Stomach (tissue), 8 donors: ENCODE measurements at regions not wholly inside any gene's neighbourhood (a gene's known extent, or its start where the extent isn't known, plus 50 kb on each side); places are given as distances from the start of the nearest gene placed in this dataset.

Experiments
- DNase-seq, 2 donors: peaks; one replicate each; pipeline versions ENCODE4 v3.0.0 to v3.0.0-alpha.2; 2013 to 2019
- H3K27ac ChIP-seq, 5 donors: fragments of 200-600 bp in 4 of 5; sonication (generic) in 4 of 5; one replicate each; pipeline ENCODE4 v1.5.1; 2013 to 2019; ENCODE audit warnings: mild to moderate bottlenecking in 1 of 5, moderate library complexity in 1 of 5
- H3K27me3 ChIP-seq, 3 donors: fragments of 200-600 bp; sonication (generic); one replicate each; pipeline ENCODE4 v1.5.1; 2017 to 2019; ENCODE audit warnings: mixed run types in 1 of 3
- H3K36me3 ChIP-seq, 4 donors: fragments of 200-600 bp; sonication (generic); 1 replicate in 3 of 4; 2 replicates in 1 of 4; pipeline ENCODE4 v1.5.1; 2016 to 2019
- H3K4me1 ChIP-seq, 4 donors: fragments of 200-600 bp; sonication (generic); one replicate each; pipeline ENCODE4 v1.5.1; 2016 to 2019
- H3K4me3 ChIP-seq, 4 donors: fragments of 200-600 bp; sonication (generic) in 3 of 4; one replicate each; pipeline ENCODE4 v1.5.1; 2016 to 2019; ENCODE audit warnings: mild to moderate bottlenecking in 1 of 4
- H3K9me3 ChIP-seq, 4 donors: fragments of 200-600 bp; sonication (generic); one replicate each; pipeline ENCODE4 v1.5.1; 2016 to 2019
- EP300 ChIP-seq: sonication (generic); formaldehyde crosslinking; IDR thresholded peaks from one replicate; pipeline ENCODE4 v1.6.1; 2017; ENCODE audit warnings: antibody characterized with exemption
- POLR2A ChIP-seq, 4 donors: fragments of 450-650 bp; IDR thresholded peaks; one replicate each; pipeline ENCODE4 v1.6.1; 2016; ENCODE audit warnings: antibody characterized with exemption in 4 of 4, control low read depth in 2 of 4, mild to moderate bottlenecking in 1 of 4, moderate library complexity in 1 of 4
- POLR2AphosphoS5 ChIP-seq, 3 donors: sonication (generic); formaldehyde crosslinking; IDR thresholded peaks; one replicate each; pipeline ENCODE4 v1.6.1; 2016; ENCODE audit warnings: antibody characterized with exemption in 3 of 3
- WGBS, 5 donors: extraction: QIAGEN DNeasy Blood & Tissue Kit in 3 of 5; methylation state at CpG; one replicate each; pipeline versions ENCODE4 v1.1.5 to v1.1.7; 2013 to 2018; 5-methylcytosine and 5-hydroxymethylcytosine counted together
- intact Hi-C: fragments of 100-400 bp; cut with DNase I; formaldehyde crosslinking; loops from one replicate; pipeline ENCODE4 v1.15.1; 2023; ENCODE audit warnings: low total_unique reads
- TF ChIP-seq, protein P1 (sequence below), 7 experiments: fragments of 450-650 bp in 4 of 7; fragments of 200-600 bp in 3 of 7; sonication (generic) in 3 of 7; IDR thresholded peaks; one replicate each; pipeline ENCODE4 v1.5.1; 2016 to 2019; ENCODE audit warnings: antibody characterized with exemption in 7 of 7, control low read depth in 2 of 7, mild to moderate bottlenecking in 1 of 7
- donor health status: healthy with polysubstance abuse.
- donor health status: Bipolar disorder and iron deficiency.
- donor health status: healthy.

GRCh38 chr11:15532432-15532831 is 417.7 kb downstream of the INSC start:
- intact Hi-C loops = no loop called here
- peaks cover 0 to 6% (median 3%) of the 10 kb centered on the region in 4 donors for H3K9me3 ChIP-seq
- no peaks in the 10 kb centered on the region for H3K27me3 ChIP-seq
- TF ChIP-seq EP300 (no peak), POLR2AphosphoS5 (IDR thresholded peaks at IDR 0.05) (no peak), POLR2A (IDR thresholded peaks at IDR 0.05) (no peak)
- TF ChIP-seq, protein P1, sequence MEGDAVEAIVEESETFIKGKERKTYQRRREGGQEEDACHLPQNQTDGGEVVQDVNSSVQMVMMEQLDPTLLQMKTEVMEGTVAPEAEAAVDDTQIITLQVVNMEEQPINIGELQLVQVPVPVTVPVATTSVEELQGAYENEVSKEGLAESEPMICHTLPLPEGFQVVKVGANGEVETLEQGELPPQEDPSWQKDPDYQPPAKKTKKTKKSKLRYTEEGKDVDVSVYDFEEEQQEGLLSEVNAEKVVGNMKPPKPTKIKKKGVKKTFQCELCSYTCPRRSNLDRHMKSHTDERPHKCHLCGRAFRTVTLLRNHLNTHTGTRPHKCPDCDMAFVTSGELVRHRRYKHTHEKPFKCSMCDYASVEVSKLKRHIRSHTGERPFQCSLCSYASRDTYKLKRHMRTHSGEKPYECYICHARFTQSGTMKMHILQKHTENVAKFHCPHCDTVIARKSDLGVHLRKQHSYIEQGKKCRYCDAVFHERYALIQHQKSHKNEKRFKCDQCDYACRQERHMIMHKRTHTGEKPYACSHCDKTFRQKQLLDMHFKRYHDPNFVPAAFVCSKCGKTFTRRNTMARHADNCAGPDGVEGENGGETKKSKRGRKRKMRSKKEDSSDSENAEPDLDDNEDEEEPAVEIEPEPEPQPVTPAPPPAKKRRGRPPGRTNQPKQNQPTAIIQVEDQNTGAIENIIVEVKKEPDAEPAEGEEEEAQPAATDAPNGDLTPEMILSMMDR (IDR thresholded peaks at IDR 0.05) = no peak
- no peaks in the 10 kb centered on the region for H3K4me1 ChIP-seq
- H3K4me3 ChIP-seq = no peak overlapping the region
- H3K36me3 ChIP-seq = no peaks in the 10 kb centered on the region
- WGBS, 5 donors = 78 to 89% (median 85%) methylated on average over 4 of the region's 4 CpGs
- no peak overlapping the region for H3K27ac ChIP-seq
- DNase-seq = no peak

DNA sequence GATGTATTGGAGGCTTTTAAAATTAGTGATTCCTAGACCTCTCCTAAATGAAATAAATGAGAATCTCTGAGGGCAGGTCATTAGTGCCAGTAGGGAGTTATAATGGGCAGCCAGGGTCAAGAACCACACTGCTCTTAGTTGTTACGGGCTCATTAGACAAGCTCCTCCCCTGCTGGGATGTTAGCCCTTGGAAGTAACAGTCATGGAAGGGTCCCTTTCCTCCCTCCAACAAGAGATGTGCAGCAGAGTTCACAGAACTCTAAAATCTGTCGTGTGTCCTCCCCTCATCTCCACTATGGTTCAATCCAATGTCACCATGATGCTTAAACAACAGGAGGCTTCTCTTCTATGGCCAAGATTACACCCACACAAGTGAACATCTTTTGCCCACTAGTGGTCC is 419.5 kb downstream of the INSC start:
- TF ChIP-seq POLR2AphosphoS5 (IDR thresholded peaks at IDR 0.05) = no peak
- no peak for TF ChIP-seq EP300
- TF ChIP-seq, protein P1 (IDR thresholded peaks at IDR 0.05) = no peak
- TF ChIP-seq POLR2A (IDR thresholded peaks at IDR 0.05) = no peak
- H3K36me3 ChIP-seq = no peaks in the 10 kb centered on the region
- no peak for DNase-seq
- WGBS, 5 donors = 78 to 92% (median 85%) methylated on average over 2 of the region's 2 CpGs
- no peaks in the 10 kb centered on the region for H3K9me3 ChIP-seq
- intact Hi-C loops = no loop called here
- H3K27ac ChIP-seq = no peak overlapping the region
- H3K27me3 ChIP-seq = no peaks in the 10 kb centered on the region
- no peaks in the 10 kb centered on the region for H3K4me1 ChIP-seq
- H3K4me3 ChIP-seq = no peak overlapping the region

DNA sequence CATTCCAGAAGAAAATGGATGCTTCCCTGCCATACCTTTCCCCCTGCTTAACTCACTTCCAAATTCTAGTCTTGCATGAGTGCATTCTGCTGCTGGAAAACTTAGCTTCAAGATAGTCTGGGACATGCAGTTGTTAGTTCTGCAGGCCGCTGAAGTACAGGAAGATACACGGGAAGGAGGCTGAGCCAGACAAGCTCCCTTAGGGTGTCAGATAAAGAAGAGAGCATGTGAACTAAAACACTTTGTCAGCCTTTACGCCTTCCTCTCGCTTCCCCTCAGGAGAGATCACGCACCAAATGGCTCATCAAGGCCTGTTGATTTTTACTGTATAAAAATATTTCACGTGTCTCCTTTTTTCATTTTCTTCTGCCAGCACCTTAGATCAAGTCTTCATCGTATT is 420.7 kb downstream of the INSC start:
- intact Hi-C loops = no loop called here
- no peak overlapping the region for H3K27ac ChIP-seq
- H3K4me3 ChIP-seq = no peak overlapping the region
- H3K4me1 ChIP-seq = no peaks in the 10 kb centered on the region
- no peaks in the 10 kb centered on the region for H3K9me3 ChIP-seq
- WGBS, 5 donors = 77 to 89% (median 85%) methylated on average over 7 of the region's 7 CpGs
- H3K27me3 ChIP-seq = no peaks in the 10 kb centered on the region
- DNase-seq = no peak
- H3K36me3 ChIP-seq = no peaks in the 10 kb centered on the region
- no peak for TF ChIP-seq POLR2AphosphoS5 (IDR thresholded peaks at IDR 0.05)
- no peak for TF ChIP-seq EP300
- TF ChIP-seq POLR2A (IDR thresholded peaks at IDR 0.05) = no peak
- TF ChIP-seq, protein P1 (IDR thresholded peaks at IDR 0.05) = no peak

DNA sequence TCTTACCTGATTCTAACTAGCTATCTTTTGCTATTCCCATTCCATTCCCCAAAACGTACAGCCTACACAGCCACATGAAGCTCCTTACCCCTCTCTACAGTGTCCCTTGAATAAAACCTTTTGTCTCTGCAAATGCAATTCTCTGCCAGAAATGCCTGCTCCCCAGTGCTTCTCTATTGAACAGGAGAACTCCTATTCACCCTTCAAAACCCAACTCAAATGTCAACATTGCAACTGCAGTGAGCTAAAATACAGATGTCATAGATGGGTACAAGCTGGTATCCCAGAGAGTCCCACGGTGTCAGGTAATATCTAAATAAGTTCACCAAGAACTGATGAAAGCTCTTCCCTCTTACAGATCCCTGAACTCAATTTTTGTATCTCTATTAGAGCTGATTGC is 421.7 kb downstream of the INSC start:
- TF ChIP-seq POLR2A (IDR thresholded peaks at IDR 0.05) = no peak
- DNase-seq = no peak
- Histone ChIP-seq H3K27ac (no peak overlapping the region), H3K4me3 (no peak overlapping the region), H3K27me3 (no peaks in the 10 kb centered on the region), H3K4me1 (no peaks in the 10 kb centered on the region), H3K36me3 (no peaks in the 10 kb centered on the region), H3K9me3 (no peaks in the 10 kb centered on the region)
- 46 to 91% (median 65%) methylated on average over 2 of the region's 2 CpGs for WGBS, 5 donors
- intact Hi-C loops = no loop called here

DNA sequence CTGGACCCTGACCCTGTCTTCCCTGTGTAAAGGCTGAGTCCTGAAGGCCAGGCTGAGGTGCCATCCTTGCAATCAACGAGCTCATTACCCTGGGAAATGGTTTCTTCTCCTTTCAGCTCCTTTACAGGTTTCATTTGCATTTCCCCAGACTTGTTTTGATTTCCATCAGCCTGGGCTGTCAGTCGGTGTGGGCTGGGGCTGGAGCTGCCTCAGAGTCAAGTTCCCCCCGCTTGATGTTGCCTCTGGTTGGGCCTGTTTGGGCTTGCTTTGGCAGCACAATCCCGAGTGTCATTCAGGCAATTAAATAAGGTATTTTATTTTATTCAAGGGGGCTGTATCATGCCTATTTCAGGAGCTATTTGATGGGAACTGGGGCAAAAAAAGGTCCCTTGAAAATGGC is 424.9 kb downstream of the INSC start:
- Histone ChIP-seq H3K4me3 (no peak overlapping the region), H3K36me3 (no peaks in the 10 kb centered on the region), H3K27me3 (no peaks in the 10 kb centered on the region), H3K4me1 (no peaks in the 10 kb centered on the region), H3K9me3 (no peaks in the 10 kb centered on the region), H3K27ac (no peak overlapping the region)
- WGBS, 5 donors = 53 to 73% (median 63%) methylated on average over 4 of the region's 4 CpGs
- intact Hi-C loops = no loop called here
- DNase-seq = no peak
- TF ChIP-seq POLR2A (IDR thresholded peaks at IDR 0.05) (no peak), POLR2AphosphoS5 (IDR thresholded peaks at IDR 0.05) (no peak), EP300 (no peak)
- TF ChIP-seq, protein P1 (IDR thresholded peaks at IDR 0.05) = no peak
